NCI-H2227 (cell line): ENCODE measurements at regions not wholly inside any gene's neighbourhood (a gene's known extent, or its start where the extent isn't known, plus 50 kb on each side); places are given as distances from the start of the nearest gene placed in this dataset.
"Not testable (repeated sequence)": the region's sequence is repeated elsewhere in the genome, so short reads cannot be mapped to it uniquely, and the experiment has no call there.

Experiments used
- DNase-seq: peaks from one replicate; lab custom pipeline; 2025; ENCODE audit not compliant: unreplicated experiment; lab: John Stamatoyannopoulos, UW

DNA sequence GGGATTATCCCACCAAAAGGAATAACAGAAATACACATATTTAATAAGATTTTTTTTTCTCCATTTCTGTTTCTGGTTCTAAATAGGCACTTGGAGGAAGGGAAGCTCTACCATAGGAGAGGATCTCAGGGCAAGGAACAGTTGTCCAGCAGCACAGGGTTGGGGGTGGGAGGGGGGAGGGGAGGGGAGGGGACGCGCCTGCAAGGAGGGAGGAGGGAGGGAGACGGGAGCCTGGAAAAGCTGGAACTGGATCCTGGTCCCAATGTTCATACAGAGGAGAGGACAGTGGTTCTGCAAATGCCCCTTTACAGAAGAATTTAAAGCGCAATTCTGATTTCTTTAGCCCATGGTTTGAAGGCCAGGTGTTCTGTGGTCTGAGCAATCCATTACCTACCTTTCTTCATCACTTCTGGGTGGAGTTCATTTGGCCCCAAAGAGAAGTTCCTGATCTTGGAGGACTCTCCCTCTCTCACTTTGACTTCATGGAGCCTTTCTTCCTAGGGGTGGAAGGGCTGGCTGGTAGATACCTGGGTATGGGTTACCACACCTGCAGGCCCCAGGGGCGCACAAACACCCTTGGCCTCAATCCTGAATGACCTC lies 348.9 kb upstream of the NCAM1 start:
- DNase-seq = peak; percentile 28

DNA sequence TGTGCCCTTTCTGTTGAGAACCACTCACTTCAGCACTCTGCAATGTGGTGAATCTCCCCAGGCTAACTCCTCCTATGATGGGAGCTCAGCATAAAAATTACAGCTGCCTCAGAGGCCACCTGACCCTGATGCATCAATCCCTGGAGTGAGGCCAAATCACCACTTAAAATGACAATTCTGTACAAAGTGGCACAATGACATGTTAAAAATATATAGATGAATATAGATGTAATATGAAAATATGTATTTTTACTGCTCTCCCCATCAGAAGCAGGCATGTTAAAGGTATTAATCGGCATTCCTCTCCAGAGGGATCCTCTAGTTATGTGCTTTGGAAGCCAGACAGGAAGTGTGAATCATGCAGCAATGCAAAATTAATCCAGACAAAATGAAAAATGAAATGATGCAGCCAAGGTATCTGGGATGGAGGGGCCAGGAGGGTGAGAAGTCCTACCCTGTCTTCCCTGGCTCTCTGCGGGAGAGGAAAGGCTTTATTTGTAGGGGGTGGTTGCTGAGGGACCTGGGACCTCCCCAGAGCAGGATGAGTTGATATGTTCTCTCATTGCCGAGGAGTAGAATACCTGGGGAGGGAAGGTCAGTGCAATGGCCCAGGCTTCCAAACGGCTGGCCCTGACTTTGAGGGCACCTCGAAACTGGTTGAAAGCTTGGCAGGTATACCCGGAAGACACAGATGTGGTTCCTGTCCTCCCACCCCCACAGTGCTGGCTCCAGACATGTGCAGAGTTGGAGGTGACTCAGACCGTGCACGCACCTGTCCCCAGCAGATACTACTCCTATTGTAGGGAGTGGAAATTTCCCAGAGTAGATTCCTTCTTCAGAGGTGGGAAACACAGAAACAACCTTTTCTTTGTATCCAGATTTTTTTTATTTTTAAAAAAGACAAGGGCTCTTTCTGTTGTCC lies 347.9 kb upstream of the NCAM1 start:
- peak; percentile 62 for DNase-seq

DNA sequence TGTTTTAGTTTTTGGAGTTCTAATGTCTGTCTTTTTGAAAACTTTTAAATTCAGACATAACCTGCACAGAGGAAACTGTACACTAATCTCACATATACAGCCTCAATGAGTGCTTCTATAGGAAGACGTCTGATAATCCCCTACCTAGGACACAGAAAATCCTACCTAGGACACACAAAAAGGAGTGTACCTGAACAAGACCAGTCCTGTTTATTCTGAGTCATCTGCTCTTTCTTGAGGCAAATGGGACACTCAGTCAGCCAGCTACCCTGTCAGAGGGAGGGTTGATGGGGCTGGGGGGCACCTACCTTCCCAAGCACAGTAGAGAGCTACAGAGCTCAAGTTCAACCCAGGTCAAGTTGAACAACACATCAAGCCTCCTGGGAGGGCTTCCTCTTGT lies 346.6 kb upstream of the NCAM1 start:
- no peak for DNase-seq

DNA sequence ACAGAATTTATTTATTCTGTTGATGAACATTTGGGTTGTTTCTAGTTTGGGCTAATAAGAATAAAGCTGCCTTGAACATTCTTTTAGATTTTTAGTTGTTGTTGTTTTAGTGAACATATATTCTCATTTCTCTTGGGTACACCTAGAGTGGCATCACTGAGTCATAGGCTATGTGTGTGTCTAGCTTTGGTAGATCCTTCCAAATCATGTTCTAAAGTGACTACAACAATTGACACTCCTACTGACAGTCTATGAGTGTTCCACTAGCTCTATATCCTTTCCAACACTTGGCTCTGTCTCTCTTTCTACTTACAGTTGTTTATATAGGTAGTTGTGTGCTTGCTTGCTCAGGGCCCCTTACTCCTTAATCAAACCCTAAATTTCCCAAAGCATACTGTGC lies 346.0 kb upstream of the NCAM1 start:
- DNase-seq = no peak

DNA sequence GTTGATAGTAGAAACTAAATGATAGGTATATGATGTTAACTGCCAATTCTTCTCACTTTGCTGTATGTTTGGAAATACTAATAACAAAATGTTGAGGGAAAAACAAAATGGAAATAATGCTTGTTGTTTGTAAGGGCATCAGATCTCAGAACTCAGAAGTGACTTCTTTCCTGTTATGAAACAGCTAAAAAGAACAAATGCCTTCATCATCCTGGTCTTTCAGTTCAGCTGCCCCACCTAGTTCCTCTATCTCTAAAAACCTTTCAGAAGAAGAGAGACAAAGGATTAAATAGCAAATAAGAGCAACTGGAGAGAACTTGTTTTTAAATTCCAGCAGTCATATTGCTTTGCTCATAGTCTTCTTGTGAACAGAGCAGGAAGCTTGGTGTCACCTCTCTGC lies 345.3 kb upstream of the NCAM1 start:
- DNase-seq = no peak

DNA sequence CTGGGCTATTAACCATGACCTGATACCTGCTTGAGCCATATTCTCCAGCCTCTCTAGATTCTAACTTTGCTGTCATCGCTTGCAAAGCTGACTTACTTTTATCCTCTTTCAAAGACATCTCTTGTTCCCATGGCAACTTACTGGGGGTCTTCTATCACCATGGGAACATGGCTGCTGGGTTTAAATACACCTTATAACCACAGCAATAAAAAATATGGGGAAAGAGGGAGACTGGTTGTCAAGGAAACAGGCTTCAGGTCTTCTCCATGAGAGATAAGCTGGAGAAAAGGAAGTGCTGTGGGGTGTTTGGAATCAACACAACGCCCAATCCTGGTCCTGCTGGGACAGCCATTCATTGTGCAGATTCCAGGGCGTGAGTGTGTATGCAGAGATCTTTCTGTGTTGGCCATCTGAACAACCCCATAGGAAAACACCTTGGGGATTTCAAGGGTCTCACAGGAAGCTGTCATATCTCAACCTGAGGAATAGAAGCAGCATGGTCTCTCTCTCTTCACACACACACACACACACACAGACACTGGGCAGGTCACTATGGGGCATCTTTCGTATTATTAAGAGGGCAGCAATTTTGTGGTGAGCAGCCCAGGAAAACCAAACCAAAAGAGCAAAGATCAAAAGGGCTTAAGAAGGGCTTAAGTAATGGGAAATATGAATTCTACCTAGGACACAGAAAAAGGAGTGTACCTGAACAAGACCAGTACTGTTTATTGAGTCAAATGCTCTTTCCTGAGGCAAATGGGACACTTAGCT lies 344.7 kb upstream of the NCAM1 start:
- DNase-seq = peak; percentile 46

DNA sequence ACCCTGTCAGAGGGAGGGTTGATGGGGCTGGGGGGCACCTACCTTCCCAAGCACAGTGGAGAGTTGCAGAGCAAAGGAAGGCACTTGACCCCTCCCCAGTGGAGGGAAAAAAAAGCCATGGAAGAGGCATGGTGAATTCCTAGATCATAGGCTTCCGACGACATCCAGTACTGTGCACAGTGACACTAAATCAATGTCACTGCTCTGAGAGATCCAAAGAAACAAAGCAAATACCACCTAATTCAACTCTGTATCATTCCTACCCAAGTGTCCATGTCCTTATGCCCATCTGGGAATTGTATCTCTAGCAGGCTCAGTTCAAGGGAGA lies 344.2 kb upstream of the NCAM1 start:
- no peak for DNase-seq

DNA sequence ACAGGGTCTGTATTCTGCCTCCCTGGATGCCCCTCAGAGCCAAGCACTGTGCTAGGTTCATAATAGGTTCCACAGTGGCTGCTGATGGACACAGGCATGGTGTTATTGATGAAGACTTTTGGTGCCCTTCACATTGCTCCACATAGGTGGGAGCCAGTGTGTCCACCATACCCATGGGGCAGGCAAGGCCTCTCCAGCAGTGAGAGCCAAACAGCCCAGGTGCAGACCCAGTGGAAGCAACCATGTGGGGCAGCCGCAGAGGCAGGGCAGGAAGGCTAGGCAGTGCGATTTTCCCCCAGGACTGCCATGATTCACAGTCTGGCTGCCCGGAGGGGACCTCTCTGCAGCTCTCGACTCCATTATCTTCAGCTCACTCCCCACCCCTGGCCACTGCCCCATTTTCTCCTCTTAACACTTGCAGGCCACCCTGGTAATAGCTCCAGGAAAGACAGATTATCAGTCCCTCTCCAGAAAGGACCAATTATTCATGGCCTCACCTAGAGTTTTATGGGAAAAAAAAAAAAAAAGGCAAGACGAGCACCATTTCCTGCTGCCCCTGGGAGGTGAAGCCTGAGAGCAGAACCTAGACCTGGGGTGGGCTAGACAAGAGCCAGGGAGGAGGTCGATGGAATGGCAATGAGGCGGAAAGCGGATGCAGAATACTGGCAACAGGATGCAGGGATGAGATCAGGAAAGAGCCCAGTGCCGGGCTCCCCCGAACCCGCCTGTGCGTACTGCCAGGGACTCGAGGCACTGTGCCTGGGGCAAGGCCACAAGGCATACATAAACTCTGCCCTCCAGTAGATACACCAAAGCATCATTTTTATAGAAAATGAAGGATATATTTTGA lies 343.0 kb upstream of the NCAM1 start:
- DNase-seq = no peak

DNA sequence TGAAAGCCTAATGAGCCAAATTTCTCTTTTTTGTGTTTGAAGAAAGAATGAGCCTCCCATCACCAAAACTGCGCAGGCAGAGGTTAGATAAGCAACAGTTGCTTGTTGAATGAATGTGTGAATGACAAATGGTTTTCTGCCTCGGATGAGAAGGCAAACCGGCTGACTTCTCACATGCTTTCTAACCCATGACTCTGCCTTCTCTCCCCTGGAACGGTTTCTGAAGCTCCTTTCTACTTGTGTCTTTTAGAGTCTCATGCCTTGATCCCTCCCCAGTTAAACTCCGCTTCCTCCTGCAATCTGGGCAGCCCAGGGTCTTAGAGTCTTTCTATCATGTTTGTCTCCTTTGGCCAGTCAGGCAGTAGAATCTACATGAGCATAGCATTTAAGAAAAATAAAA lies 342.1 kb upstream of the NCAM1 start:
- DNase-seq = no peak

DNA sequence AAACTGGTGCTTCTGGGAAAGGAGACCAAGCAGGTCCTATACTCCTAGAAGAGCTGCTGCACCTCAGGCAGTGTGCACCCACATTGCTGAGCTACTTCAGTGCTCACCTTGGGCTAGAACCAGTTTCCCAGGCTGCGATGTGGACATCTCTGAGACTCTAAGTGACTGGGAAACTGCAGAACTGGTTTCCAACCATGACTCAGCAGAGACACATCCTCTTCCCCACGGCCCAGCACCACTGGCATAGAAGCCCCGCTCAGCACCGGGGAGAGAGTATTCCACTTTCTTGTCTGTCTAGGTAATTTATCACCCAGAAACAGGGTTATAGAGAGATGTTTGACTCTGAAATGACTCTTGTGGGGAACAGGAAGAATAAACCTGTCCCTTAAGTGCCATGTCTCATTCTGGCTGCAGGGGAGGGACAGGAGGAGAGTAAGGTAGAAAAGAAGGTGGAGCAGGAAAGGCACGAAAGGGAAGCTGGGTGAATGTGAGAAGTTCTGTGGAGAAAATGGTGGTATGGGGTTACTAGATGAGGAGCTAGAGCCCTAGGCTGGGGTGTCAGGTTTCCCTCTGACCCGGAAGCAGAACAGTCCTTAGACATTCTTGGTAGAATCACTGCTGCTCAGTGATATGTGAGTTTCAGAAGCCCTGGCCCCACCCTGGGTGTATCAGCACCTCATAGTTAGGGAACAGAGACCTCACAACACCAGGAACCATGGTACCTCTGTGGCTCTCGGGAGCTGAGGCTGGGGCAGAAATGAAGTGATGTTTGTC lies 340.4 kb upstream of the NCAM1 start:
- no peak for DNase-seq

DNA sequence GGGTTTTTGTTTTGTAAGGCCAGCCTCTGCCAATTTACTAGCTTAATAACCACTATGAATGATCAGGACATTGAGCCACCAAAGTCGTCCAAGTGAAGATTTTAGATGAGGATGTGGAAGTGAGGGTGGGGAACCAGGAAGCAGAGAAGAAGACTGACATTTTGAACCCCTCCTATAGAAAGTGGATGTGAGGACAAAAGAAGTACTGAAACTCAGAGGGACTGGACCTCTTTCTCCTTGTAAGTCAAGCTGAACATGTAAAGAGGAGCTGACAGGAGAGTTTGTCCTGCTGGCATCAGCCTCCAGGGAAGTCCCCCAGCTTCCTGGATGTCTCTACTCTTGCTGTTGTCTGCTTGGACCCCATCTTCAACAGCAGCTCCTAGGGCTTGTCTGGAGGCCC lies 338.2 kb upstream of the NCAM1 start:
- DNase-seq = no peak

DNA sequence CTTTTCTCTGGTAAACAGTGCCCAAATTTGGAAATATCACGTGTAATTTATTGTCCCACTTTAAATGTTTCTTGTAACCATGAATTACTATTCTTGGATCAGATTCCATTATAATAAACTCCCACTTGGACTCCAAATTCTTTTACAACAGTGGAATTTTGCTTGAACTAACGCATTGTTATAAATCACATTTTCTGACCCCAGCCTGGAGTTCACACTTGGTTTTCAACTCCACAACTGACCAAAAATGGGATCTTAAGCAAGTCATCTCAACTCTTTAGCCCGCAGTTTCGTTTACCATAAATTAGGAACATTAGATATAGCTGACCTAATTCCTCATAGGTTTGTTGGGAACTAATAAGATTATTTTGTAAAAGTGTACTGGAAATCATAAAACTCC lies 336.8 kb upstream of the NCAM1 start:
- no peak for DNase-seq

DNA sequence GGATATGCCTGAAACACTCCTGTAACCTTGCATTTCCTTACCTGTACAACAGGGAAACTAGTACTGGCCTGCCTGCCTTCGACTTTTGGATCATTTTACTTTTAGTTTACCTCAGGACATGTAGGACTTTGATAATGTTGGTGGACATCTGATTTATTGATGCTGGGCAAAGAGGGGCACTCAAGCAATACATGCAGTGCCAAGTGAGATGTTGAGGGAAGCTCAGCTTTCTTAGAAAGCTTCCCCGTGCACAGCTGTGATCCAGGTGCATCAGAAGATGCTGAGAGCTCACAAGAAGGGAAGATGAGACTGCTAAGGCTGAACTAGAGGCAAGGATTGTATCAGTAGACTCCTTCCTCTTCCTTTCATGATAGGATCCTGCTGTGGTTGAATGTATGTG lies 336.2 kb upstream of the NCAM1 start:
- DNase-seq = not testable (repeated sequence)

DNA sequence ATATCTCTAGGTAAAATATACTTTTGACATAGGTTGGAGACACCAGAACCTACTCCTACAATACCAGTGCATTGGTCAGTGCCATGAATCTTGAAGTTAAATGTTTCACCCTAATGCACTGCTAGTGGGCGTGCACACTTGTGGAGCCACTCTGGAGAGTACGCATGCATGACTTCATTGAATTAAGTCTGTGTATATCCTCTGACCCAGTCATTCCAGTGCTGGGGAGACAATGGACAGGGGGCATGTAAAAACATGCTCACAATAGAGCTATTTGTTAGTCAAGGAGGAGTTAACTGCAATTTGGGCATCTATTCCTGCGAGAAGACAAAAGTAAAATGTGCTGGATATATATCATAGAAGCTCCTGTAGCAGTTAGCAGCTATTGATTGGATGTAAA lies 335.4 kb upstream of the NCAM1 start:
- no peak for DNase-seq

DNA sequence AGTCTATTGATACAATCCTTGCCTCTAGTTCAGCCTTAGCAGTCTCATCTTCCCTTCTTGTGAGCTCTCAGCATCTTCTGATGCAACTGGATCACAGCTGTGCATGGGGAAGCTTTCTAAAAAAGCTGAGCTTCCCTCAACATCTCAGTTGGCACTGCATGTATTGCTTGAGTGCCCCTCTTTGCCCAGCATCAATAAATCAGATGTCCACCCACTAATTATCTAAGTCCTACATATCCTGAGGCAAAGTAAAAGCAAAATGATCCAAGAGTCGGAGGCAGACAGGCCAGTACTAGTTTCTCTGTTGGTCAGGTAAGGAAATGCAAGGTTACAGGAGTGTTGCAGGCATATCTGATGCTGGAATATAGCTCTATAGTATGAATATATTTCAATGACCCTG lies 334.5 kb upstream of the NCAM1 start:
- no peak for DNase-seq

DNA sequence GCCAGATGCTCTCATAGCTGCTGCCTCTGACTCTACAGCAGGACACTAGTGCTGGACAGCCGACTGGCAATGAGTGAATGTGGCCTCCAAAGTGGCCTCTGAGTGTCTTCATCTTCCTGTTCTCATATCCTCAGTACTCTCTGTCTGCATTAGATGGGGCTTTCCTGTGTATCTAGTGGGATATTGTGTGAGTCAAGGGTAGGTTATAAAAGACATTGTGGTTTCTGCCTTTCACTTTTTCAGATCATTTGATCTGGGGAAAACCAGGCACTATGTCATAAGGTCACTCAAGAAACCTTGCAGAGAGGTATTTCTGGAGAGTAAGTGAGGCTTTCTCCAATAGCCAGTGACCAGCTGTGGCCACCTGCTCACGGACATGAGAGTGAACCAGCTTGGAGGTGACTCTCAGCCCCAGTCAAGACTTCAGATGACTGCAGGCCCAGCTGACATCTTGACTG lies 333.6 kb upstream of the NCAM1 start:
- no peak for DNase-seq

DNA sequence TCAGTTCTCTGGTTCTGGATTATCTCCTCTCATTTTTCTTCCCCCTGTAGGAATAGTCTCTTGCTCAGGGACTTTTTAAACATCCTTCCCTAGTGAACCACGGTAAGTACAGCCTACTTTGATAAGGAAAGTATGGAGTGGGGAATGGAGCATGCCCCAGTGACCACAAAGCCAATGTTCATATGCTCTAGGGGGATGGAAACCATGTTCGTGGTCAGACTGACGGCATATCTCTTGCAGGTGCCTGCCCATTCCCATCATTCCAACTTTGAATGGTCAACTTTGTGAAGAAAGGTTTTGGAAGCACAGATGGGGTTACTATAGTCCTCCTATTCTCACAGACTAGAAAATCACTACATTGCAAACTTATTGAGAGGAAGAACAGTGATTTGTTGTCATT lies 332.5 kb upstream of the NCAM1 start:
- DNase-seq = no peak

DNA sequence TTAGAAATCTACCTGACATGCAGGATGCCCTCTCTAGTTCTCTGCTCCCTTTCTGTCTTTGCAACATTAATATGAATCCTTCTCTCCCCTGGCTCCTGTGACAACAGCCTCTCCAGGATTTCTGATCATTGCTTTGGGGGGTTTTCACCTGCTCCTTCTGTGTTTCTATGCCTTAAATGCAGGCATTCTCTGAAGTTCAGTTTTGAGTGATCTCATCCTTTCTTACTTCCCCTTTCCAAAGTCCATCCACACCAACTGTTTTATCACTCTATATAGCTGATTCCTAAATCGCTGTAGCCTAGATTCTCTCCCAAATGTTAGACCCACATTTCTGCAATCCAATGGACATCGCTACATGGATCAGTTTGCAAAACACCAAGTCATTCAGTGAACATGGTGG lies 330.7 kb upstream of the NCAM1 start:
- DNase-seq = no peak

DNA sequence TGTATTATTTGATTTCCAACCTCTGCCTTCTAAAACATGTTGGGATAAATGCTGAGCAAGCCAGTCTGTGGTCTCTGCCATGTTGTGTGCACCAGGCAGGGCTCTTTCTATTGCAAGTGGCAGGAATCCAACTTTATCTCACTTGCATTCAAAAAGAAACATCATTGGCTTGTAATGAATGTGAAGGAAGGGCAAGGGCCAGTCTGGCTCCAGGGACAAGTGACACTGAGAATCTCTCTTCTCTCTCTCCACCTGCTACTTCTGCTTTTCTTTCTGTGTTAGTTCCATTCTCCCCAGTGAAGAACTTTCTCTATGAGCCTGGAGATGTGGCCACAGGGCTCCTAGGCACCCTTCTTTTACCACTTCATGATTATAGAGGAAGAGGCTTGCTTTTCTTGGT lies 329.9 kb upstream of the NCAM1 start:
- no peak for DNase-seq

DNA sequence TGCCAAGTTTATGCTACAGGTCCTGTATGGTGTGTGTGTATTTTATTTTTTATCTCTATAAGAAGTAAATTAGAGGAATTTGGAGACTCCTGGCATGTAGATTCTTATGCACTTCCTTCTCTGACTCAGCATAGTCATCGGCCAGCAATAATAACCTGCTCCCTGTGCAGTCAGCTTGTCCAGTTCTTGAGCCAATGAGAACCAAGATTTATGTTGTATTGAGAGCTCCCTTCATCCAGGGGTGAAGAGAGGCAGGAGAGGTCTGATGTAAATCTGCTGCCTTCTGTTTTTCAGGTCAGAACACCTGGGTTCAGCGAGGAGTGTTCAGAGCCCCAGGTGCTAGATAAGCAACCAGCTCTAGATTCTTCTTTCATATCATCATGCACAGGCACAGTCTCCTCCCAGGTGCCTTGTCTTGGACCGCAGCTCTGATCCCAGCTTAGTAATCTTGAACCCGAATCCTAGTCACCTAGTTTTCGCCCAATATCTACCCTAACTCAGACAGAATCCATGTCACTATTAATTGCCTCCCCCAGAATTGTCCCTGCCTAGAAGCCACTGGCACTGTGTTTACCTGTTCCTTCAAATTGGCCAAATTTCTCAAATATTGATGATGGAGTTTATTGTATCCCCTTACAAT lies 328.2 kb upstream of the NCAM1 start:
- no peak for DNase-seq
